Spleen (tissue), 11 donors: ENCODE measurements at regions not wholly inside any gene's neighbourhood (a gene's known extent, or its start where the extent isn't known, plus 50 kb on each side); places are given as distances from the start of the nearest gene placed in this dataset.

Experiments used
- DNase-seq: peaks from one replicate; pipeline ENCODE4 v3.0.0-alpha.2; 2020
- H3K27ac ChIP-seq, 8 donors: fragments of 200-600 bp; sonication (generic) in 7 of 8; 1 replicate in 4 of 8; 2 replicates in 4 of 8; pipeline versions ENCODE4 v1.5.0 to v1.8.0; 2016 to 2021; ENCODE audit warnings: inconsistent platforms in 4 of 8, mild to moderate bottlenecking in 4 of 8, moderate library complexity in 1 of 8
- H3K27me3 ChIP-seq, 7 donors: fragments of 200-600 bp; sonication (generic) in 6 of 7; replicated peaks in 1 of 7; 1 replicate in 4 of 7; 2 replicates in 3 of 7; pipeline versions ENCODE4 v1.5.0 to v1.8.0; 2016 to 2021; ENCODE audit warnings: inconsistent platforms in 3 of 7, mild to moderate bottlenecking in 1 of 7
- H3K36me3 ChIP-seq, 6 donors: fragments of 200-600 bp; sonication (generic) in 5 of 6; 1 replicate in 4 of 6; 2 replicates in 2 of 6; pipeline versions ENCODE4 v1.5.0 to v1.8.0; 2016 to 2021; ENCODE audit warnings: inconsistent platforms in 2 of 6
- H3K4me1 ChIP-seq, 6 donors: fragments of 200-600 bp; sonication (generic) in 5 of 6; 1 replicate in 3 of 6; 2 replicates in 3 of 6; pipeline versions ENCODE4 v1.5.0 to v1.8.0; 2016 to 2021; ENCODE audit warnings: inconsistent platforms in 3 of 6
- H3K4me3 ChIP-seq, 8 donors: fragments of 200-600 bp; sonication (generic) in 7 of 8; 1 replicate in 4 of 8; 2 replicates in 4 of 8; pipeline versions ENCODE4 v1.5.0 to v1.8.0; 2016 to 2021; ENCODE audit warnings: inconsistent platforms in 4 of 8, mild to moderate bottlenecking in 4 of 8, moderate library complexity in 2 of 8
- H3K9me3 ChIP-seq, 8 donors: fragments of 200-600 bp; sonication (generic) in 7 of 8; 1 replicate in 4 of 8; 2 replicates in 4 of 8; pipeline versions ENCODE4 v1.5.0 to v1.8.0; 2016 to 2021; ENCODE audit warnings: inconsistent platforms in 4 of 8
- POLR2A ChIP-seq, 3 donors: fragments of 450-650 bp; IDR thresholded peaks; one replicate each; pipeline ENCODE4 v1.5.1; 2017; ENCODE audit warnings: antibody characterized with exemption in 3 of 3, mild to moderate bottlenecking in 1 of 3
- POLR2AphosphoS5 ChIP-seq, 3 donors: sonication (generic); formaldehyde crosslinking; IDR thresholded peaks; one replicate each; pipeline ENCODE4 v1.5.1; 2017; ENCODE audit warnings: antibody characterized with exemption in 3 of 3
- WGBS, 5 donors: extraction: QIAGEN DNeasy Blood & Tissue Kit in 3 of 5; methylation state at CpG; one replicate each; pipeline versions ENCODE4 v1.1.5 to v1.1.7; 2013 to 2018; 5-methylcytosine and 5-hydroxymethylcytosine counted together
- intact Hi-C: fragments of 100-400 bp; cut with DNase I; formaldehyde crosslinking; loops from one replicate; pipeline ENCODE4 v1.15.0; 2023; ENCODE audit warnings: low total_unique reads
- TF ChIP-seq, protein P1 (sequence below), 11 experiments: fragments of 200-600 bp in 7 of 11; fragments of 450-650 bp in 4 of 11; sonication (generic) in 4 of 11; IDR thresholded peaks in 8 of 11; conservative IDR thresholded peaks in 3 of 11; 1 replicate in 7 of 11; 2 replicates in 4 of 11; pipeline versions ENCODE4 v1.4.0 to v1.8.0; 2016 to 2021; ENCODE audit warnings: antibody characterized with exemption in 11 of 11, inconsistent platforms in 4 of 11, mild to moderate bottlenecking in 1 of 11
- donor health status: healthy with polysubstance abuse.
- donor health status: DM: no; HTN: no; CAD: no; lungs with moderate emphysema.
- donor health status: DM: no; HTN: no; CAD: no.
- donor health status: Bipolar disorder and iron deficiency.
- donor health status: healthy.
- donor health status: DM: no; HTN: no; CAD: no.
- donor health status: DM: yes; HTN: yes; CAD: no.

DNA sequence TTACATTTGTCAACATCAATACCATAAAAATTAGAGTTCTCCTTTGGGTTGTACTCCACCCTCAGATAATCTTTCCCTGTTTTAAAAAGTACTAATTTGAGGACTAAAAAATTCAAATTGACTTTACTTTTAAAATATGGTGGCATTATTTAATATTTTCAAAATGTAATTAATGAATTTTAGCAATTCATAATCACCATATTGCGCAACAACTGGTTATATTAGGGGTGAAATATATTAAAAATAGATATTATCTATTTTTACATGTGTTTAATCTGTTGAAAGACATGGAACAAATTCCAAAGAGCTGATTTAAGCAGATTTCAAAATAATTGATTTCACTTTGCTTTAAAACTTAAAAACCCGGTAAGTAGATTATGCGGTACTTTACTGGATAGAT is 236.6 kb upstream of the NOL4 start:
- 83 to 92% (median 84%) methylated on average over 3 of the region's 3 CpGs for WGBS, 5 donors
- TF ChIP-seq, protein P1, sequence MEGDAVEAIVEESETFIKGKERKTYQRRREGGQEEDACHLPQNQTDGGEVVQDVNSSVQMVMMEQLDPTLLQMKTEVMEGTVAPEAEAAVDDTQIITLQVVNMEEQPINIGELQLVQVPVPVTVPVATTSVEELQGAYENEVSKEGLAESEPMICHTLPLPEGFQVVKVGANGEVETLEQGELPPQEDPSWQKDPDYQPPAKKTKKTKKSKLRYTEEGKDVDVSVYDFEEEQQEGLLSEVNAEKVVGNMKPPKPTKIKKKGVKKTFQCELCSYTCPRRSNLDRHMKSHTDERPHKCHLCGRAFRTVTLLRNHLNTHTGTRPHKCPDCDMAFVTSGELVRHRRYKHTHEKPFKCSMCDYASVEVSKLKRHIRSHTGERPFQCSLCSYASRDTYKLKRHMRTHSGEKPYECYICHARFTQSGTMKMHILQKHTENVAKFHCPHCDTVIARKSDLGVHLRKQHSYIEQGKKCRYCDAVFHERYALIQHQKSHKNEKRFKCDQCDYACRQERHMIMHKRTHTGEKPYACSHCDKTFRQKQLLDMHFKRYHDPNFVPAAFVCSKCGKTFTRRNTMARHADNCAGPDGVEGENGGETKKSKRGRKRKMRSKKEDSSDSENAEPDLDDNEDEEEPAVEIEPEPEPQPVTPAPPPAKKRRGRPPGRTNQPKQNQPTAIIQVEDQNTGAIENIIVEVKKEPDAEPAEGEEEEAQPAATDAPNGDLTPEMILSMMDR (IDR thresholded peaks at IDR 0.05 in 8 of 11, conservative IDR thresholded peaks at IDR 0.05 in 3 of 11): no peak
- TF ChIP-seq POLR2A (IDR thresholded peaks at IDR 0.05) (no peak), POLR2AphosphoS5 (IDR thresholded peaks at IDR 0.05) (no peak)
- DNase-seq: no peak
- no peak overlapping the region for H3K4me3 ChIP-seq
- H3K36me3 ChIP-seq: no peaks in the 10 kb centered on the region
- no peaks in the 10 kb centered on the region for H3K27me3 ChIP-seq
- no peaks in the 10 kb centered on the region for H3K4me1 ChIP-seq
- no peak overlapping the region for H3K27ac ChIP-seq
- intact Hi-C loops: no loop called here
- peaks cover 0 to 23% (median 13%) of the 10 kb centered on the region in 8 donors for H3K9me3 ChIP-seq

DNA sequence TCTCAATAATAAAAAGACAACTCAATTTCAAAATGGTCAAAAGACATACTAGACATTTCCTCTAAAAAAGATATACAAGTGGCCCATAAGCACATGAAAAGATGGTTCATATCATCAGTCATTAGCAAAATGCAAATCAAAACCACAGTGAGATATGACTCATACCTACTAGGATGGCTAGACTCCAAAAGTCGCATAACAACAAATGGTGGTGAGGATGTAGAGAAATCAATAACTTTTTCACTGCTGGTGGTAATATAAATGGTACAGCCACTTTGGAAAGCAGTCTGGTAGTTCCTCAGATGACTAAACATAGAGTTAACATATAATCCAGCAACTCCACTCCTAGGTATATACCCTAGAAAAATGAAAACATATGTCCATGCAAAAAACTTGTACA is 242.3 kb upstream of the NOL4 start:
- Histone ChIP-seq H3K27ac (no peak overlapping the region), H3K4me3 (no peak overlapping the region), H3K9me3 (peaks cover 0 to 29% (median 11%) of the 10 kb centered on the region in 8 donors), H3K27me3 (no peaks in the 10 kb centered on the region), H3K36me3 (no peaks in the 10 kb centered on the region), H3K4me1 (no peaks in the 10 kb centered on the region)
- WGBS, 5 donors: 59 to 100% (median 83%) methylated on average over 1 of the region's 1 CpG
- TF ChIP-seq, protein P1 (IDR thresholded peaks at IDR 0.05 in 8 of 11, conservative IDR thresholded peaks at IDR 0.05 in 3 of 11): no peak
- TF ChIP-seq POLR2A (IDR thresholded peaks at IDR 0.05): no peak
- no peak for TF ChIP-seq POLR2AphosphoS5 (IDR thresholded peaks at IDR 0.05)
- DNase-seq: no peak
- intact Hi-C loops: no loop called here

DNA sequence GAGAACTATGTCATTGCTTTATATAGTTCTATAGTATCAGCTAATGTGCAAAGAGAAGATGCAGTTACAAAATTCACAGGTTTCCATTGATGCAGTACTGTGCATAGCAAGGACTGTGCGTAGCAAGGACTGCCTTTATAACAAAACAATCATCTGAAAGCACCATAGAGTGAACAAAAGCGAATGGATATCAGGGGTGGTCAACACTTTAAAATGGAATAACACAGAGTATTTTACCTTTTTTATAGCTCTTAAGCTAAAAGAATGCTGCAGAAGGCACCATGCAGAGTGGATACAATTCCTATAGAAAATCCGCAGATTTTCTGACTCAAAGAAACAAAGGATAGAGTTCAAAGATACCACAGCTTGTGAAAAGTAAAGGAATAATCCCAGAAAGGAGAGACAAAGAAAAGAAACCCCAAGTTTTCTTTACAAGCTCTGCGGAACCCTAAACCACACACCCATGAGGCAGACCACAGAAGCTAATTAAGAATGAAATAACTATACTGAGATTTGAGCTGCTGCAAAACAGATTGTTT is 229.9 kb upstream of the DTNA start:
- H3K9me3 ChIP-seq: peaks cover 0 to 9% (median 6%) of the 10 kb centered on the region in 8 donors
- H3K27me3 ChIP-seq: no peaks in the 10 kb centered on the region
- H3K4me1 ChIP-seq: no peaks in the 10 kb centered on the region
- no peak overlapping the region for H3K4me3 ChIP-seq
- DNase-seq: no peak
- intact Hi-C loops: no loop called here
- H3K36me3 ChIP-seq: no peaks in the 10 kb centered on the region
- TF ChIP-seq, protein P1 (IDR thresholded peaks at IDR 0.05 in 8 of 11, conservative IDR thresholded peaks at IDR 0.05 in 3 of 11): no peak
- TF ChIP-seq POLR2A (IDR thresholded peaks at IDR 0.05): no peak
- TF ChIP-seq POLR2AphosphoS5 (IDR thresholded peaks at IDR 0.05): no peak
- 63 to 69% (median 68%) methylated on average over 4 of the region's 4 CpGs for WGBS, 5 donors
- H3K27ac ChIP-seq: no peak overlapping the region

DNA sequence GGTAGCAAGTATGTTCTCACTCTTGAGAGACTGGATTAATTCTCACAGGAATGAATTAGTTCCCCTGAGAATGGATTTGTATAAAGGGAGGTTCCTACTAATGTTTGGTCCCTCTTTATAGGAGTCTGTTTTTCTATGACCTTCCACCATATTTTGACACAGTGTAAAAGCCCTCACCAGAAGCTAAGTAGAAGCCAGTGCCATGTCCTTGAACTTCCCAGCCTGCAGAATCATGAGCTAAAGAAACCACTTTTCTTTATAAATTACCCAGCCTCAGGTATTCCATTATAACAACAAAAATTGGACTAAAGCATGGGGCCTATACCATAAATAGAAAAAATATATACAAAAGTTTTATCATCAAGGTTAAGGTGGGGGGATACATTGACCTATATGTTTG is 227.9 kb upstream of the DTNA start:
- Histone ChIP-seq H3K4me1 (no peaks in the 10 kb centered on the region), H3K36me3 (no peaks in the 10 kb centered on the region), H3K9me3 (peaks cover 0 to 9% (median 6%) of the 10 kb centered on the region in 8 donors), H3K27me3 (no peaks in the 10 kb centered on the region), H3K4me3 (no peak overlapping the region), H3K27ac (no peak overlapping the region)
- TF ChIP-seq POLR2A (IDR thresholded peaks at IDR 0.05): no peak
- TF ChIP-seq, protein P1 (IDR thresholded peaks at IDR 0.05 in 8 of 11, conservative IDR thresholded peaks at IDR 0.05 in 3 of 11): no peak
- TF ChIP-seq POLR2AphosphoS5 (IDR thresholded peaks at IDR 0.05): no peak
- intact Hi-C loops: no loop called here
- DNase-seq: no peak
